T-helper 2 cell (primary cell): ENCODE measurements at regions not wholly inside any gene's neighbourhood (a gene's known extent, or its start where the extent isn't known, plus 50 kb on each side); places are given as distances from the start of the nearest gene placed in this dataset.
"Not testable (repeated sequence)": the region's sequence is repeated elsewhere in the genome, so short reads cannot be mapped to it uniquely, and the experiment has no call there.

Experiments
- DNase-seq, 5 experiments: peaks; one replicate each; pipeline versions ENCODE4 v3.0.0 to v3.0.0-alpha.2; 2012 to 2022

GRCh38 chr9:7615344-7615743, 184.2 kb downstream of the DMAC1 start:
- no peak for DNase-seq

GRCh38 chr9:7613931-7614330, 185.6 kb downstream of the DMAC1 start:
- peak in 1 of 5 experiments; percentile 64 for DNase-seq

- no peak for DNase-seq
Observed at GRCh38 chr9:7608261-7608660, 191.3 kb downstream of the DMAC1 start.

- no peak for DNase-seq
Observed at GRCh38 chr9:7607421-7607820, 192.2 kb downstream of the DMAC1 start.

GRCh38 chr9:7606591-7606990, 193.0 kb downstream of the DMAC1 start:
- DNase-seq, result no peak

GRCh38 chr9:7601739-7602138, 197.8 kb downstream of the DMAC1 start:
- DNase-seq, result no peak

GRCh38 chr9:7597716-7598115, 201.9 kb downstream of the DMAC1 start:
- DNase-seq, result no peak

GRCh38 chr9:7592321-7593316, 207.0 kb downstream of the DMAC1 start:
- DNase-seq, result no peak

- DNase-seq, result no peak
Observed at GRCh38 chr9:7591501-7591900, 208.1 kb downstream of the DMAC1 start.

GRCh38 chr9:7580568-7580967, 219.0 kb downstream of the DMAC1 start:
- no peak for DNase-seq

- DNase-seq, result no peak
Observed at GRCh38 chr9:7579351-7579750, 220.2 kb downstream of the DMAC1 start.

GRCh38 chr9:7578951-7579350, 220.6 kb downstream of the DMAC1 start:
- DNase-seq, result no peak

GRCh38 chr9:7570107-7570720, 229.4 kb downstream of the DMAC1 start:
- DNase-seq, result peak in 4 of 5 experiments; percentile 26 to 68 (median 30)

- DNase-seq, result peak in 1 of 5 experiments; percentile 66
Observed at GRCh38 chr9:7567687-7568086, 231.9 kb downstream of the DMAC1 start.

- no peak for DNase-seq
Observed at GRCh38 chr9:7561527-7562080, 238.0 kb downstream of the DMAC1 start.

GRCh38 chr9:7560669-7561305, 238.8 kb downstream of the DMAC1 start:
- no peak for DNase-seq

GRCh38 chr9:7554699-7555098, 244.9 kb downstream of the DMAC1 start:
- no peak for DNase-seq

GRCh38 chr9:7552706-7553105, 246.9 kb downstream of the DMAC1 start:
- not testable (repeated sequence) for DNase-seq

GRCh38 chr9:7549249-7549648, 250.3 kb downstream of the DMAC1 start:
- DNase-seq, result peak in 1 of 5 experiments; percentile 19

GRCh38 chr9:7546261-7546660, 253.3 kb downstream of the DMAC1 start:
- no peak for DNase-seq

- DNase-seq, result no peak
Observed at GRCh38 chr9:7545371-7546165, 254.0 kb downstream of the DMAC1 start.

GRCh38 chr9:7542693-7543092, 256.9 kb downstream of the DMAC1 start:
- no peak for DNase-seq
